WTC11 (cell line): ENCODE measurements at regions not wholly inside any gene's neighbourhood (a gene's known extent, or its start where the extent isn't known, plus 50 kb on each side); places are given as distances from the start of the nearest gene placed in this dataset.

Experiments
- ATAC-seq: fragments of 200-7000 bp; cut with Tn5 transposase; 2 replicates; pipeline ENCODE4 v1.10.0; 2021; ENCODE audit warnings: mild to moderate bottlenecking, moderate library complexity
- CTCF ChIA-PET: fragments of 300-600 bp; sonication (Branson Sonifier 250); formaldehyde crosslinking; loops from one replicate; lab custom pipeline; 2021; ENCODE audit warnings: antibody characterized with exemption; lab: Charles Lee
- POLR2A ChIA-PET: fragments of 350-600 bp; sonication (Branson Sonifier 250); formaldehyde crosslinking; loops from one replicate; lab custom pipeline; 2021; ENCODE audit warnings: antibody characterized with exemption; lab: Charles Lee
- DNase-seq: peaks from one replicate; pipeline ENCODE4 v3.0.0; 2021; ENCODE audit warnings: low spot score
- H3K27ac Mint-ChIP-seq: 2 replicates; pipeline ENCODE4 v1.8.0; 2021; ENCODE audit warnings: mixed read lengths
- H3K27me3 Mint-ChIP-seq: 2 replicates; pipeline ENCODE4 v1.8.0; 2021; ENCODE audit warnings: low read depth, mild to moderate bottlenecking, moderate library complexity, mixed read lengths
- H3K36me3 Mint-ChIP-seq: 2 replicates; pipeline ENCODE4 v1.8.0; 2021; ENCODE audit warnings: mixed read lengths
- H3K4me1 Mint-ChIP-seq: 2 replicates; pipeline ENCODE4 v1.8.0; 2022; ENCODE audit warnings: mixed read lengths
- H3K4me3 Mint-ChIP-seq: 2 replicates; pipeline ENCODE4 v1.8.0; 2021; ENCODE audit warnings: mild to moderate bottlenecking, moderate library complexity, mixed read lengths
- H3K9me3 Mint-ChIP-seq: 2 replicates; pipeline ENCODE4 v1.8.0; 2021; ENCODE audit warnings: mixed read lengths
- ESRRA ChIP-seq: sonication (generic); formaldehyde crosslinking; IDR thresholded peaks from 2 replicates; pipeline ENCODE4 v1.8.1; 2022; ENCODE audit warnings: mild to moderate bottlenecking, missing genetic modification reagents, borderline replicate concordance
- GRHL2 ChIP-seq: fragments of 250-450 bp; sonication (Bioruptor Pico); IDR thresholded peaks from 2 replicates; pipeline ENCODE4 v1.8.0; 2022; ENCODE audit warnings: mild to moderate bottlenecking, moderate library complexity; ENCODE audit not compliant: insufficient replicate concordance, severe bottlenecking
- GTF2I ChIP-seq: fragments of 250-450 bp; sonication (Bioruptor Pico); conservative IDR thresholded peaks from 2 replicates; pipeline ENCODE4 v1.4.0; 2021; ENCODE audit warnings: mild to moderate bottlenecking
- MXD4 ChIP-seq: fragments of 250-450 bp; sonication (Bioruptor Pico); IDR thresholded peaks from 2 replicates; pipeline ENCODE4 v1.8.0; 2021; ENCODE audit warnings: mild to moderate bottlenecking, moderate library complexity, borderline replicate concordance
- NFE2L1 ChIP-seq: sonication (generic); formaldehyde crosslinking; IDR thresholded peaks from 2 replicates; pipeline ENCODE4 v1.8.1; 2023; ENCODE audit warnings: missing genetic modification reagents
- NR2C2 ChIP-seq: sonication (generic); formaldehyde crosslinking; IDR thresholded peaks from 2 replicates; pipeline ENCODE4 v1.8.0; 2022; ENCODE audit warnings: mild to moderate bottlenecking, missing genetic modification reagents
- SOX15 ChIP-seq: fragments of 250-450 bp; sonication (Bioruptor Pico); IDR thresholded peaks from 2 replicates; pipeline ENCODE4 v1.9.0; 2021; ENCODE audit warnings: mild to moderate bottlenecking
- TEAD4 ChIP-seq: sonication (generic); formaldehyde crosslinking; IDR thresholded peaks from 2 replicates; pipeline ENCODE4 v1.8.0; 2022; ENCODE audit warnings: mild to moderate bottlenecking, missing genetic modification reagents
- ZNF317 ChIP-seq: sonication (generic); formaldehyde crosslinking; IDR thresholded peaks from 2 replicates; pipeline ENCODE4 v1.8.1; 2023; ENCODE audit warnings: low read depth, mild to moderate bottlenecking, moderate library complexity, missing genetic modification reagents, borderline replicate concordance
- ZNF416 ChIP-seq: fragments of 250-450 bp; sonication (Bioruptor Pico); IDR thresholded peaks from 2 replicates; pipeline ENCODE4 v1.9.0; 2021; ENCODE audit warnings: mild to moderate bottlenecking, inconsistent platforms
- ZNF423 ChIP-seq: fragments of 250-450 bp; sonication (Bioruptor Pico); IDR thresholded peaks from 2 replicates; pipeline ENCODE4 v2.1.2; 2022; ENCODE audit warnings: mild to moderate bottlenecking, moderate library complexity
- ZNF671 ChIP-seq: fragments of 250-450 bp; sonication (Bioruptor Pico); IDR thresholded peaks from 2 replicates; pipeline ENCODE4 v1.8.0; 2021; ENCODE audit warnings: mild to moderate bottlenecking
- TF ChIP-seq, protein P1 (sequence below): sonication (generic); formaldehyde crosslinking; conservative IDR thresholded peaks from 2 replicates; pipeline ENCODE4 v1.8.1; 2022; ENCODE audit warnings: mild to moderate bottlenecking, missing genetic modification reagents
- TF ChIP-seq, protein P2 (sequence below): fragments of 250-450 bp; sonication (Bioruptor Pico); conservative IDR thresholded peaks from 2 replicates; pipeline ENCODE4 v1.9.0; 2021; ENCODE audit warnings: mild to moderate bottlenecking
- TF ChIP-seq, protein P3 (sequence below): sonication (generic); formaldehyde crosslinking; IDR thresholded peaks from 2 replicates; pipeline ENCODE4 v1.8.1; 2022; ENCODE audit warnings: low read depth, mild to moderate bottlenecking, moderate library complexity, missing genetic modification reagents, borderline replicate concordance
- TF ChIP-seq, protein P4 (sequence below): sonication (generic); formaldehyde crosslinking; IDR thresholded peaks from 2 replicates; pipeline ENCODE4 v1.8.0; 2023; ENCODE audit warnings: missing genetic modification reagents, mild to moderate bottlenecking, borderline replicate concordance
- TF ChIP-seq, protein P5 (sequence below): sonication (generic); formaldehyde crosslinking; IDR thresholded peaks from 2 replicates; pipeline ENCODE4 v1.8.0; 2023; ENCODE audit warnings: mild to moderate bottlenecking, missing genetic modification reagents

DNA sequence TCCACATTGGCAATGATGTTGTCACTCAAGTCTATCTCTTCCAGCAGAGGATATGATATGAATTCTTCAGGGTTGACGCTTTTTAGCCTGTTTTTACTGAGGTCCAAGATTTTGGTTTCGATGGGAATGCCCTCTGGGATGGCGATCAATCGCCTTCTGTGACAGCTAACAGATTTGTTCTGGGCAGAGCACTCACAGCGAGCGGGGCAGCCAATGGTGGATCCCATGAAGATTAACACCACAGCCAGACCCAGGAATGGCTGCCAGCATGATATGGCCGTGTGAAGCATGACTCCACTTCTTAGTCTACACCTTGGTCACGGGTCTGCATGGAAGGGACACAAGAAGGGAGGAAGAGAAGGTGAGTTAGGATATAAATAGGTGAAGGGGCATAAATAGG is 377.1 kb upstream of the C9orf72 start:
- H3K27me3 Mint-ChIP-seq: no peaks in the 10 kb centered on the region
- no peaks in the 10 kb centered on the region for H3K36me3 Mint-ChIP-seq
- POLR2A ChIA-PET: no interaction called here
- H3K27ac Mint-ChIP-seq: no peak overlapping the region
- ATAC-seq (no peak), DNase-seq (no peak)
- H3K9me3 Mint-ChIP-seq: peaks cover 4% of the 10 kb centered on the region
- CTCF ChIA-PET: no interaction called here
- TF ChIP-seq, protein P1, sequence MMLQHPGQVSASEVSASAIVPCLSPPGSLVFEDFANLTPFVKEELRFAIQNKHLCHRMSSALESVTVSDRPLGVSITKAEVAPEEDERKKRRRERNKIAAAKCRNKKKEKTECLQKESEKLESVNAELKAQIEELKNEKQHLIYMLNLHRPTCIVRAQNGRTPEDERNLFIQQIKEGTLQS (CRISPR knock-in tag): no peak
- TF ChIP-seq GTF2I: no peak
- TF ChIP-seq ZNF671: no peak
- TF ChIP-seq SOX15 (CRISPR knock-in tag): no peak
- TF ChIP-seq ZNF416 (CRISPR knock-in tag): no peak
- TF ChIP-seq GRHL2 (CRISPR knock-in tag): no peak
- TF ChIP-seq, protein P2, sequence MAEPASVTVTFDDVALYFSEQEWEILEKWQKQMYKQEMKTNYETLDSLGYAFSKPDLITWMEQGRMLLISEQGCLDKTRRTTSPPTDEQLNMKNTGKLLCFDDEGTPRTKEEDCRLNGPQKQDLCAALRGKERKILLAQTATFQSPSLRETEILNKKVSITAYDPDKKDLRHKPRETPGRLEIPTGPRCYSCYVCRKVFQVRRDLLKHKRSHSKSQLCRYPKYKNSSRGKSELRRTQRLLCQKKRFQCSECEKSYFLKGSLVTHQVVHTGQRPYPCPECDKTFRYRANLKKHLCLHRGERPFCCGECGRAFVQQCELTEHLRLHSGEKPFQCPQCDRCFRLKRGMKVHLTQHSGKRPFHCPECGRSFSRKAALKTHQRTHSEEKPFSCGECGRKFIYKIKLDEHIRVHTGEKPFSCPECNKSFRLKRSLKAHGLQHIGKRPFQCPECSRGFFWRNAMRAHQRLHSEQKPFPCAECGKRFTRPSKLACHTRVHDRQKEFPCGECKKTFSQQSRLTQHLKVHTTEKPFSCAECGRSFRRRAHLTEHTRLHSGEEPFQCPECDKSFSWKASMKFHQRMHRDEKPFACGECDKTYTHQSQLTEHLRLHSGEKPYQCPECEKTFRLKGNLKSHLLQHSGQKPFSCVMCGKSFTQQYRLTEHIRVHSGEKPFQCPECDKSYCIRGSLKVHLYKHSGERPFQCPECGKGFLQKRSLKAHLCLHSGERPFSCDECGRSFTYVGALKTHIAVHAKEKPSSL: no peak
- TF ChIP-seq ZNF423 (CRISPR knock-in tag): no peak
- no peak for TF ChIP-seq NR2C2 (CRISPR knock-in tag)
- no peak for TF ChIP-seq ZNF317
- TF ChIP-seq, protein P3, sequence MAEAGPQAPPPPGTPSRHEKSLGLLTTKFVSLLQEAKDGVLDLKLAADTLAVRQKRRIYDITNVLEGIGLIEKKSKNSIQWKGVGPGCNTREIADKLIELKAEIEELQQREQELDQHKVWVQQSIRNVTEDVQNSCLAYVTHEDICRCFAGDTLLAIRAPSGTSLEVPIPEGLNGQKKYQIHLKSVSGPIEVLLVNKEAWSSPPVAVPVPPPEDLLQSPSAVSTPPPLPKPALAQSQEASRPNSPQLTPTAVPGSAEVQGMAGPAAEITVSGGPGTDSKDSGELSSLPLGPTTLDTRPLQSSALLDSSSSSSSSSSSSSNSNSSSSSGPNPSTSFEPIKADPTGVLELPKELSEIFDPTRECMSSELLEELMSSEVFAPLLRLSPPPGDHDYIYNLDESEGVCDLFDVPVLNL (CRISPR knock-in tag): no peak
- no peak for TF ChIP-seq MXD4
- H3K4me1 Mint-ChIP-seq: no peaks in the 10 kb centered on the region
- H3K4me3 Mint-ChIP-seq: no peak overlapping the region

DNA sequence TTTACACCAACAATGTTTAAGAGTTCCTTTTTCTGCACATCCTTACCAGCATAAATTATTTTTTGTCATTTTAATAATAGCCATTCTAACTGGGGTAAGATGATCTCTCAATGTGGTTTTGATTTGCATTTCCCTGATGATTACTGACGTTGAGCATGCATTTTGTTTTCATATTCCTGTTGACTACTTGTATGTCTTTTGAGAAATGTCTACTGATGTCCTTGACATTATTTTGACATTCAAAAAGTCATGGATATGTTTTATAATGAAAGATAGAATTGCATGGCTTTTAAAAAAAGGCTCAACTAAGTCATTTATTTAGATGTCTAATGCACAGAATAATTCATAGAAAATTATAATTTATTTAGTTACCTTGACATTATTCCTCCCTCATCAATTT is 381.6 kb upstream of the C9orf72 start:
- ChIA-PET CTCF (no interaction called here), POLR2A (no interaction called here)
- TF ChIP-seq ESRRA (CRISPR knock-in tag): no peak
- TF ChIP-seq, protein P4, sequence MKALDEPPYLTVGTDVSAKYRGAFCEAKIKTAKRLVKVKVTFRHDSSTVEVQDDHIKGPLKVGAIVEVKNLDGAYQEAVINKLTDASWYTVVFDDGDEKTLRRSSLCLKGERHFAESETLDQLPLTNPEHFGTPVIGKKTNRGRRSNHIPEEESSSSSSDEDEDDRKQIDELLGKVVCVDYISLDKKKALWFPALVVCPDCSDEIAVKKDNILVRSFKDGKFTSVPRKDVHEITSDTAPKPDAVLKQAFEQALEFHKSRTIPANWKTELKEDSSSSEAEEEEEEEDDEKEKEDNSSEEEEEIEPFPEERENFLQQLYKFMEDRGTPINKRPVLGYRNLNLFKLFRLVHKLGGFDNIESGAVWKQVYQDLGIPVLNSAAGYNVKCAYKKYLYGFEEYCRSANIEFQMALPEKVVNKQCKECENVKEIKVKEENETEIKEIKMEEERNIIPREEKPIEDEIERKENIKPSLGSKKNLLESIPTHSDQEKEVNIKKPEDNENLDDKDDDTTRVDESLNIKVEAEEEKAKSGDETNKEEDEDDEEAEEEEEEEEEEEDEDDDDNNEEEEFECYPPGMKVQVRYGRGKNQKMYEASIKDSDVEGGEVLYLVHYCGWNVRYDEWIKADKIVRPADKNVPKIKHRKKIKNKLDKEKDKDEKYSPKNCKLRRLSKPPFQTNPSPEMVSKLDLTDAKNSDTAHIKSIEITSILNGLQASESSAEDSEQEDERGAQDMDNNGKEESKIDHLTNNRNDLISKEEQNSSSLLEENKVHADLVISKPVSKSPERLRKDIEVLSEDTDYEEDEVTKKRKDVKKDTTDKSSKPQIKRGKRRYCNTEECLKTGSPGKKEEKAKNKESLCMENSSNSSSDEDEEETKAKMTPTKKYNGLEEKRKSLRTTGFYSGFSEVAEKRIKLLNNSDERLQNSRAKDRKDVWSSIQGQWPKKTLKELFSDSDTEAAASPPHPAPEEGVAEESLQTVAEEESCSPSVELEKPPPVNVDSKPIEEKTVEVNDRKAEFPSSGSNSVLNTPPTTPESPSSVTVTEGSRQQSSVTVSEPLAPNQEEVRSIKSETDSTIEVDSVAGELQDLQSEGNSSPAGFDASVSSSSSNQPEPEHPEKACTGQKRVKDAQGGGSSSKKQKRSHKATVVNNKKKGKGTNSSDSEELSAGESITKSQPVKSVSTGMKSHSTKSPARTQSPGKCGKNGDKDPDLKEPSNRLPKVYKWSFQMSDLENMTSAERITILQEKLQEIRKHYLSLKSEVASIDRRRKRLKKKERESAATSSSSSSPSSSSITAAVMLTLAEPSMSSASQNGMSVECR: no peak
- TF ChIP-seq, protein P5, sequence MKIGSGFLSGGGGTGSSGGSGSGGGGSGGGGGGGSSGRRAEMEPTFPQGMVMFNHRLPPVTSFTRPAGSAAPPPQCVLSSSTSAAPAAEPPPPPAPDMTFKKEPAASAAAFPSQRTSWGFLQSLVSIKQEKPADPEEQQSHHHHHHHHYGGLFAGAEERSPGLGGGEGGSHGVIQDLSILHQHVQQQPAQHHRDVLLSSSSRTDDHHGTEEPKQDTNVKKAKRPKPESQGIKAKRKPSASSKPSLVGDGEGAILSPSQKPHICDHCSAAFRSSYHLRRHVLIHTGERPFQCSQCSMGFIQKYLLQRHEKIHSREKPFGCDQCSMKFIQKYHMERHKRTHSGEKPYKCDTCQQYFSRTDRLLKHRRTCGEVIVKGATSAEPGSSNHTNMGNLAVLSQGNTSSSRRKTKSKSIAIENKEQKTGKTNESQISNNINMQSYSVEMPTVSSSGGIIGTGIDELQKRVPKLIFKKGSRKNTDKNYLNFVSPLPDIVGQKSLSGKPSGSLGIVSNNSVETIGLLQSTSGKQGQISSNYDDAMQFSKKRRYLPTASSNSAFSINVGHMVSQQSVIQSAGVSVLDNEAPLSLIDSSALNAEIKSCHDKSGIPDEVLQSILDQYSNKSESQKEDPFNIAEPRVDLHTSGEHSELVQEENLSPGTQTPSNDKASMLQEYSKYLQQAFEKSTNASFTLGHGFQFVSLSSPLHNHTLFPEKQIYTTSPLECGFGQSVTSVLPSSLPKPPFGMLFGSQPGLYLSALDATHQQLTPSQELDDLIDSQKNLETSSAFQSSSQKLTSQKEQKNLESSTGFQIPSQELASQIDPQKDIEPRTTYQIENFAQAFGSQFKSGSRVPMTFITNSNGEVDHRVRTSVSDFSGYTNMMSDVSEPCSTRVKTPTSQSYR (CRISPR knock-in tag): no peak
- no peak for TF ChIP-seq NFE2L1
- TF ChIP-seq TEAD4 (CRISPR knock-in tag): no peak
- no peaks in the 10 kb centered on the region for H3K27me3 Mint-ChIP-seq
- no peak overlapping the region for H3K4me3 Mint-ChIP-seq
- H3K4me1 Mint-ChIP-seq: no peaks in the 10 kb centered on the region
- H3K9me3 Mint-ChIP-seq: no peaks in the 10 kb centered on the region; the same call in 1 of the 2 replicates
- DNase-seq (no peak), ATAC-seq (no peak)
- no peak overlapping the region for H3K27ac Mint-ChIP-seq
- no peaks in the 10 kb centered on the region for H3K36me3 Mint-ChIP-seq
